Mammary epithelial cell (primary cell): ENCODE measurements at regions not wholly inside any gene's neighbourhood (a gene's known extent, or its start where the extent isn't known, plus 50 kb on each side); places are given as distances from the start of the nearest gene placed in this dataset.

Experiments used
- CTCF ChIP-seq, 2 donors: IDR thresholded peaks in 1 of 2; conservative IDR thresholded peaks in 1 of 2; 2 replicates each; pipeline ENCODE4 v1.5.1; 2011 to 2012; ENCODE audit warnings: inconsistent platforms in 2 of 2, low read length in 2 of 2, mild to moderate bottlenecking in 2 of 2, control low read depth in 1 of 2, low read depth in 1 of 2; ENCODE audit not compliant: insufficient read depth in 1 of 2; ENCODE audit errors: extremely low read depth in 1 of 2
- EZH2 ChIP-seq: IDR thresholded peaks from 2 replicates; pipeline ENCODE4 v1.6.1; 2012; ENCODE audit warnings: low read length, inconsistent platforms, borderline replicate concordance

DNA sequence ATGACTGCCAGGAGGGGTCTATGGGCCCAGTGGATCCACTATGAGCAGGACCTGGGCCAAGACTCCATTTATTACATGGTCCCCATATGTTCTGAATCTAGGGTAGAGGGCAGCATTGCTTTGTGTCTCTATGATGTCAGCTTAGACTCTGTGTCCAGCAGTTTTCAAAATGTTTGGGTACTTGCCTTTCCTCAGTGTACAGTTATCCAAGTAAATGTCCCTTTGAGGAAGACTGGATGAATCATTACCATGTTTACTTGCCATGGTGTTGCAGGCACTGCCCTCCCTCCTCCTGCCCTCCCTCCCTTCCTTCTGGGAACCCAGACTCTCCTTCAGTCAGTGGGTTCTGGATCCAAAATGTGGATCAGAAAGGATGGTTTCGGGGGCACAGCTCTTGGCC, 108.6 kb downstream of the NRN1 start:
- no peak for TF ChIP-seq EZH2
- no peak for TF ChIP-seq CTCF (conservative IDR thresholded peaks at IDR 0.05 in 1 of 2, IDR thresholded peaks at IDR 0.05 in 1 of 2; ENCODE audit: extremely low read depth in 1 of 2, insufficient read depth in 1 of 2, low read depth in 1 of 2, low read length in 2 of 2)
